Activated CD8-positive, alpha-beta memory T cell treated with anti-CD3 and anti-CD28 coated beads, Interleukin-2, amount 50 U/mL, for 48 hours (primary cell): ENCODE measurements at regions not wholly inside any gene's neighbourhood (a gene's known extent, or its start where the extent isn't known, plus 50 kb on each side); places are given as distances from the start of the nearest gene placed in this dataset.

ENCODE experiments used
- DNase-seq: peaks from one replicate; pipeline ENCODE4 v3.0.0-alpha.2; 2020

- no peak for DNase-seq
Observed at GRCh38 chr13:105816994-105817393, 718.5 kb downstream of the EFNB2 start.

- no peak for DNase-seq
Observed at GRCh38 chr13:105814902-105815250, 720.6 kb downstream of the EFNB2 start.

- no peak for DNase-seq
Observed at GRCh38 chr13:105814219-105814901, 721.1 kb downstream of the EFNB2 start.

GRCh38 chr13:105806628-105806920 lies 728.9 kb downstream of the EFNB2 start:
- no peak for DNase-seq

GRCh38 chr13:105805892-105806627 lies 729.4 kb downstream of the EFNB2 start:
- DNase-seq = no peak

- no peak for DNase-seq
Observed at GRCh38 chr13:105804561-105805190, 730.8 kb downstream of the EFNB2 start.

- DNase-seq = no peak
Observed at GRCh38 chr13:105799155-105799554, 736.3 kb downstream of the EFNB2 start.

- no peak for DNase-seq
Observed at GRCh38 chr13:105798541-105798940, 736.9 kb downstream of the EFNB2 start.

GRCh38 chr13:105796081-105796480 lies 739.4 kb downstream of the EFNB2 start:
- no peak for DNase-seq

GRCh38 chr13:105790923-105791322 lies 744.5 kb downstream of the EFNB2 start:
- DNase-seq = no peak

GRCh38 chr13:105788530-105788929 lies 746.9 kb downstream of the EFNB2 start:
- no peak for DNase-seq

- DNase-seq = no peak
Observed at GRCh38 chr13:105787632-105788031, 747.8 kb downstream of the EFNB2 start.

- no peak for DNase-seq
Observed at GRCh38 chr13:105785436-105785835, 750.0 kb downstream of the EFNB2 start.

GRCh38 chr13:105783261-105783660 lies 752.2 kb downstream of the EFNB2 start:
- no peak for DNase-seq

- DNase-seq = no peak
Observed at GRCh38 chr13:105778196-105778595, 757.3 kb downstream of the EFNB2 start.

- no peak for DNase-seq
Observed at GRCh38 chr13:105774739-105775460, 760.6 kb downstream of the EFNB2 start.

- DNase-seq = no peak
Observed at GRCh38 chr13:105773863-105774538, 761.5 kb downstream of the EFNB2 start.

- no peak for DNase-seq
Observed at GRCh38 chr13:105773241-105773640, 762.2 kb downstream of the EFNB2 start.

- no peak for DNase-seq
Observed at GRCh38 chr13:105764486-105764885, 771.0 kb downstream of the EFNB2 start.

GRCh38 chr13:105763851-105764250 lies 771.6 kb downstream of the EFNB2 start:
- DNase-seq = no peak

- no peak for DNase-seq
Observed at GRCh38 chr13:105762096-105762495, 773.4 kb downstream of the EFNB2 start.

- no peak for DNase-seq
Observed at GRCh38 chr13:105758918-105759860, 776.3 kb downstream of the EFNB2 start.
